SH-SY5Y (cell line): ENCODE measurements at regions not wholly inside any gene's neighbourhood (a gene's known extent, or its start where the extent isn't known, plus 50 kb on each side); places are given as distances from the start of the nearest gene placed in this dataset.

Experiments
- GATA2 ChIP-seq: IDR thresholded peaks from 2 replicates; pipeline ENCODE4 v1.6.1; 2011; ENCODE audit warnings: mild to moderate bottlenecking, low read depth, low read length
- GATA3 ChIP-seq: IDR thresholded peaks from 2 replicates; pipeline ENCODE4 v1.6.1; 2011; ENCODE audit warnings: low read depth, mild to moderate bottlenecking, low read length, moderate library complexity

- TF ChIP-seq GATA3: no peak
- TF ChIP-seq GATA2: no peak
Measured at GRCh38 chr17:62164747-62165722, 100.0 kb upstream of the MED13 start.
